Smooth muscle cell (in vitro differentiated cells): ENCODE measurements at regions not wholly inside any gene's neighbourhood (a gene's known extent, or its start where the extent isn't known, plus 50 kb on each side); places are given as distances from the start of the nearest gene placed in this dataset.

Experiments
- DNase-seq: peaks from one replicate; lab custom pipeline; 2025; ENCODE audit not compliant: unreplicated experiment; lab: John Stamatoyannopoulos, UW
- H2AFZ ChIP-seq: fragments of 200-600 bp; sonication (generic); 2 replicates; pipeline ENCODE4 v1.6.0; 2016; ENCODE audit warnings: antibody characterized with exemption, low read depth, mild to moderate bottlenecking
- H3F3A ChIP-seq: fragments of 200-600 bp; sonication (generic); 2 replicates; pipeline ENCODE4 v1.6.0; 2017; ENCODE audit warnings: antibody characterized with exemption, low read depth
- H3K27ac ChIP-seq: fragments of 200-600 bp; sonication (generic); 2 replicates; pipeline ENCODE4 v1.5.1; 2016; ENCODE audit warnings: low read depth, mild to moderate bottlenecking
- H3K27me3 ChIP-seq: fragments of 200-600 bp; sonication (generic); 2 replicates; pipeline ENCODE4 v1.6.1; 2016; ENCODE audit warnings: low read depth, mild to moderate bottlenecking
- H3K36me3 ChIP-seq: fragments of 200-600 bp; sonication (generic); 2 replicates; pipeline ENCODE4 v1.5.1; 2016; ENCODE audit warnings: low read depth
- H3K4me1 ChIP-seq: fragments of 200-600 bp; sonication (generic); 2 replicates; pipeline ENCODE4 v1.5.1; 2016; ENCODE audit warnings: low read depth
- H3K4me2 ChIP-seq: fragments of 200-600 bp; sonication (generic); 2 replicates; pipeline ENCODE4 v1.6.0; 2016; ENCODE audit warnings: mild to moderate bottlenecking
- H3K4me3 ChIP-seq: fragments of 200-600 bp; sonication (generic); 2 replicates; pipeline ENCODE4 v1.5.1; 2016; ENCODE audit warnings: mild to moderate bottlenecking
- H3K79me2 ChIP-seq: fragments of 200-600 bp; sonication (generic); 2 replicates; pipeline ENCODE4 v1.6.0; 2016; ENCODE audit warnings: low read depth, mild to moderate bottlenecking
- H3K9ac ChIP-seq: fragments of 200-600 bp; sonication (generic); 2 replicates; pipeline ENCODE4 v1.6.0; 2016; ENCODE audit warnings: low read depth
- H3K9me3 ChIP-seq: fragments of 200-600 bp; sonication (generic); replicated peaks from 2 replicates; pipeline ENCODE4 v1.5.1; 2016; ENCODE audit warnings: low read depth
- H4K20me1 ChIP-seq: fragments of 200-600 bp; sonication (generic); 2 replicates; pipeline ENCODE4 v1.6.0; 2016; ENCODE audit warnings: low read depth
- WGBS: methylation state at CpG from one replicate; pipeline ENCODE4 v1.1.7; 2016; ENCODE audit warnings: low lambda C conversion rate; 5-methylcytosine and 5-hydroxymethylcytosine counted together
- TF ChIP-seq, protein P1 (sequence below): fragments of 200-600 bp; sonication (generic); IDR thresholded peaks from 2 replicates; pipeline ENCODE4 v1.5.1; 2017; ENCODE audit warnings: borderline replicate concordance, mild to moderate bottlenecking, antibody characterized with exemption; ENCODE audit not compliant: insufficient read depth, poor library complexity, severe bottlenecking

DNA sequence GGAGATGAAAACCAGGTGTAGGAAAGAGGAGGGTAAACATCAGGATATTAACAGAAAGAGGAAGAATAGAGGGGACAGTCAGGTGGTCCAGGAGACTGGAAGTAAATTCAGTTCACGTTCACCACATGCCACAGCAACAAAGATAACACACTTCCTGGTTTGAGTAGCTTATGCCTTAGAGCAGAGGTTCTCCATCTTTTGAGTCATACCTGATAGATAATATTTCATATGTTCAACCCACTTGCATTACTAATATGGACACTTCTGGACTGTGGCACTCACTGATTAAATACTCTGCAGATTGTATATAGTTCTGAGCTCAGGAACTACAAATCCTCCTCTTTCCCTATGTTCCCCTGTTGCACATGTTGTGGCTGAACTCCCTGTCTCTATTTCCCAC lies 179.9 kb upstream of the NR3C1 start:
- WGBS: 60% methylated on average over 1 of the region's 1 CpG
- Histone ChIP-seq H3K9ac (no peak overlapping the region), H3K4me2 (no peak overlapping the region), H3K4me1 (no peaks in the 10 kb centered on the region), H3K4me3 (no peak overlapping the region), H3K36me3 (no peaks in the 10 kb centered on the region), H3K9me3 (no peaks in the 10 kb centered on the region), H3K27me3 (no peaks in the 10 kb centered on the region), H2AFZ (peak overlapping the region; percentile 49), H3K79me2 (no peaks in the 10 kb centered on the region), H3F3A (peaks cover 8% of the 10 kb centered on the region), H3K27ac (no peak overlapping the region), H4K20me1 (no peaks in the 10 kb centered on the region)
- TF ChIP-seq, protein P1, sequence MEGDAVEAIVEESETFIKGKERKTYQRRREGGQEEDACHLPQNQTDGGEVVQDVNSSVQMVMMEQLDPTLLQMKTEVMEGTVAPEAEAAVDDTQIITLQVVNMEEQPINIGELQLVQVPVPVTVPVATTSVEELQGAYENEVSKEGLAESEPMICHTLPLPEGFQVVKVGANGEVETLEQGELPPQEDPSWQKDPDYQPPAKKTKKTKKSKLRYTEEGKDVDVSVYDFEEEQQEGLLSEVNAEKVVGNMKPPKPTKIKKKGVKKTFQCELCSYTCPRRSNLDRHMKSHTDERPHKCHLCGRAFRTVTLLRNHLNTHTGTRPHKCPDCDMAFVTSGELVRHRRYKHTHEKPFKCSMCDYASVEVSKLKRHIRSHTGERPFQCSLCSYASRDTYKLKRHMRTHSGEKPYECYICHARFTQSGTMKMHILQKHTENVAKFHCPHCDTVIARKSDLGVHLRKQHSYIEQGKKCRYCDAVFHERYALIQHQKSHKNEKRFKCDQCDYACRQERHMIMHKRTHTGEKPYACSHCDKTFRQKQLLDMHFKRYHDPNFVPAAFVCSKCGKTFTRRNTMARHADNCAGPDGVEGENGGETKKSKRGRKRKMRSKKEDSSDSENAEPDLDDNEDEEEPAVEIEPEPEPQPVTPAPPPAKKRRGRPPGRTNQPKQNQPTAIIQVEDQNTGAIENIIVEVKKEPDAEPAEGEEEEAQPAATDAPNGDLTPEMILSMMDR: no peak
- no peak for DNase-seq

DNA sequence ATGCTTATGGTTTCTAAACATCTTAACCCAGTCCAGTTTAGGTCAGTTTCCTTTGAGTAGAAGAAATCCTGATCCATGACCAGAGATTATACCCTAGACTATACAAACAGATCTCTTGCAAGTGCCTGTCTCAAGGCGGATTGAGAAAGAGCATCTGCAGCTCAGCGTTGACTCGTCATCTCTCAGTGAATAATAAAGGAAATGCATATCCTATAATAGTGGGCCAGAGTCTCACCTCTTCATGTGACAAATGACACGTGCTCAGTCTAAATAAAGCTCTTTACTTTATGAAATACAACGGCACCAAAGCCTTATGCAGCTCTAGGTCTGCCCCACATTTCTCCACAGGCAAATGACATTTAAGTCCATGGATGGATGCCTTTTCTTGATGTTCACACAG lies 179.4 kb upstream of the NR3C1 start:
- TF ChIP-seq, protein P1: no peak
- Histone ChIP-seq H3K27ac (no peak overlapping the region), H3K27me3 (no peaks in the 10 kb centered on the region), H3K4me1 (no peaks in the 10 kb centered on the region), H3K4me3 (no peak overlapping the region), H3K9ac (no peak overlapping the region), H3F3A (peaks cover 8% of the 10 kb centered on the region), H4K20me1 (no peaks in the 10 kb centered on the region), H3K79me2 (no peaks in the 10 kb centered on the region), H2AFZ (no peak overlapping the region), H3K9me3 (no peaks in the 10 kb centered on the region), H3K4me2 (peak overlapping the region; percentile 33), H3K36me3 (no peaks in the 10 kb centered on the region)
- WGBS: 33% methylated on average over 5 of the region's 5 CpGs
- DNase-seq: no peak

DNA sequence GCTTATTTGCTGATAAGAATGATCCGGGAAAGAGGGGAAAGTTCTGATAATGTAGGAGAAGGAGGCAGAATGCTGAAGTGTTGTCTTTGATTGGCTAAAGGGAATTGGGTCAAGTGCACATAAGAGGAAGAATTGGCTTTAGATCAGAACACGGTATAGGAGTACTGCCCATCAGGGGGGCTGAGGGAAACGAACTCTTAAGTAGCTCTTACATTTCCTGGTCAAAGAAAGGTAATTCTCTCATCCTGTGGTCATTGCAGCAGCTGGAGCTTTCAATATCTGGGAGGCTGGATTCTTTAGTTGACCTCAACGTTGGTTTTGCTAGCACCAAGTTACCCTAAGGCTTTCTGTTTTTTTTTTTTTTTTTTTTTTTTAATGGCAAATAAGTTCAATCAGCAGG lies 178.7 kb upstream of the NR3C1 start:
- H3K79me2 ChIP-seq: no peaks in the 10 kb centered on the region
- H3K9me3 ChIP-seq: no peaks in the 10 kb centered on the region
- no peak overlapping the region for H3K9ac ChIP-seq
- H3K4me1 ChIP-seq: peaks cover 3% of the 10 kb centered on the region
- H4K20me1 ChIP-seq: no peaks in the 10 kb centered on the region
- peaks cover 8% of the 10 kb centered on the region for H3F3A ChIP-seq
- TF ChIP-seq, protein P1: no peak
- H3K4me2 ChIP-seq: no peak overlapping the region
- H3K27ac ChIP-seq: no peak overlapping the region
- H3K36me3 ChIP-seq: no peaks in the 10 kb centered on the region
- no peak overlapping the region for H3K4me3 ChIP-seq
- no peak for DNase-seq
- H2AFZ ChIP-seq: no peak overlapping the region
- no peaks in the 10 kb centered on the region for H3K27me3 ChIP-seq
- WGBS: 49% methylated on average over 4 of the region's 4 CpGs

DNA sequence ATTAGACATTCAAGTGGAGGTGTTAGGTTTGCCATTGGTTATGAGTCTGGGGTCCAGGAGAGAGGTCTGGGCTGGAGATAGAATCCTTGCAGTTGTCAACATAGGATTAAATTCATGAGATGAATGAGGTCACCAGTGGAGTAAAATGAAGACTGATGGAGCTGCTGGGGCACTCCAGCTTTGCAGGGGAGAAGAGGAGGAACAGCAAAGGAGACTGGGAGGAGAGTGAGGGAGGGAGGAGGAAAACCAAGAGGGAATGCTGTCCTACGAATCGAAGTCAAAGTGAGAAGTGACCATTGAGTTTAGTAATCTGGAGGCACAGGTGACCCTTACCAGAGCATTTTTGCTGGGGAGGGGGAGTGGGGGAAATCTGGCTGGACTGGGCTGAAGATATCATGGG lies 178.2 kb upstream of the NR3C1 start:
- H3K9me3 ChIP-seq: no peaks in the 10 kb centered on the region
- H3K36me3 ChIP-seq: no peaks in the 10 kb centered on the region
- H3K9ac ChIP-seq: no peak overlapping the region
- no peaks in the 10 kb centered on the region for H3K79me2 ChIP-seq
- no peak overlapping the region for H3K4me3 ChIP-seq
- H2AFZ ChIP-seq: no peak overlapping the region
- 94% methylated on average over 2 of the region's 2 CpGs for WGBS
- TF ChIP-seq, protein P1: no peak
- peaks cover 8% of the 10 kb centered on the region for H3F3A ChIP-seq
- no peak overlapping the region for H3K27ac ChIP-seq
- no peak for DNase-seq
- H3K27me3 ChIP-seq: no peaks in the 10 kb centered on the region
- H4K20me1 ChIP-seq: no peaks in the 10 kb centered on the region
- H3K4me1 ChIP-seq: peaks cover 7% of the 10 kb centered on the region
- no peak overlapping the region for H3K4me2 ChIP-seq
